ENCODE measurements at regions not wholly inside any gene's neighbourhood (a gene's known extent, or its start where the extent isn't known, plus 50 kb on each side); places are given as distances from the start of the nearest gene placed in this dataset.
A peak's percentile ranks its signal among the peaks of the same experiment; 100 is the strongest.

DNA sequence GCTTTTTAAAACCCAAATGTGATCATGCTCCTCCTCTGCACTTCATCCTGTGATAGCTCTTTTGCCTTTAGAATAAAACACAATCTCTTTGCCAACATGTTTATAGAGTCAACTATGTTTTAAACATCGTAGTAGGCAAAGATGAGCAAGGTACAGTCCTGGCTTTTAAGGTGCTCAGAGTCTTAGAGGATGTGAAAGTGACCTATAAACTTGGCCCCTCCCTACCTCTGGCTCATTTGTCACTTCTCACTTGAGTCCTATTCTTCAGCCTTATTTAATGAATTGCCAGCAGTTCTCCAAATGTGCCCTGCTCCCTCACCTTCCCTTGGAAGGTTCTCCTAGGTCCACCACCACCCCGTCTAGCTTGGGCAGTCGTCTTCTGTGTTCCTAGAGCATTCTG is 617.0 kb upstream of the NR5A2 start:
- ATAC-seq = no peak
- TF ChIP-seq OSR1 (CRISPR knock-in tag; IDR thresholded peaks at IDR 0.05) (no peak), ZNF70 (CRISPR knock-in tag; IDR thresholded peaks at IDR 0.05) (no peak), ISL1 (CRISPR knock-in tag; IDR thresholded peaks at IDR 0.05) (no peak), ESRRG (CRISPR knock-in tag; IDR thresholded peaks at IDR 0.05) (no peak), ZC3H10 (CRISPR knock-in tag; IDR thresholded peaks at IDR 0.05) (no peak), ZNF565 (CRISPR knock-in tag; conservative IDR thresholded peaks at IDR 0.05; ENCODE audit: low read depth) (no peak), ZFP30 (CRISPR knock-in tag; IDR thresholded peaks at IDR 0.05) (no peak), TCF4 (CRISPR knock-in tag; IDR thresholded peaks at IDR 0.05; ENCODE audit: borderline replicate concordance) (no peak), SNAI2 (CRISPR knock-in tag; IDR thresholded peaks at IDR 0.05) (no peak), RARB (CRISPR knock-in tag; IDR thresholded peaks at IDR 0.05) (no peak), BACH2 (CRISPR knock-in tag; IDR thresholded peaks at IDR 0.05; ENCODE audit: borderline replicate concordance) (no peak), ZNF8 (CRISPR knock-in tag; IDR thresholded peaks at IDR 0.05) (no peak), CSDC2 (CRISPR knock-in tag; IDR thresholded peaks at IDR 0.05) (no peak), TOX (CRISPR knock-in tag; IDR thresholded peaks at IDR 0.05; ENCODE audit: borderline replicate concordance) (no peak)
- TF ChIP-seq, protein P1, sequence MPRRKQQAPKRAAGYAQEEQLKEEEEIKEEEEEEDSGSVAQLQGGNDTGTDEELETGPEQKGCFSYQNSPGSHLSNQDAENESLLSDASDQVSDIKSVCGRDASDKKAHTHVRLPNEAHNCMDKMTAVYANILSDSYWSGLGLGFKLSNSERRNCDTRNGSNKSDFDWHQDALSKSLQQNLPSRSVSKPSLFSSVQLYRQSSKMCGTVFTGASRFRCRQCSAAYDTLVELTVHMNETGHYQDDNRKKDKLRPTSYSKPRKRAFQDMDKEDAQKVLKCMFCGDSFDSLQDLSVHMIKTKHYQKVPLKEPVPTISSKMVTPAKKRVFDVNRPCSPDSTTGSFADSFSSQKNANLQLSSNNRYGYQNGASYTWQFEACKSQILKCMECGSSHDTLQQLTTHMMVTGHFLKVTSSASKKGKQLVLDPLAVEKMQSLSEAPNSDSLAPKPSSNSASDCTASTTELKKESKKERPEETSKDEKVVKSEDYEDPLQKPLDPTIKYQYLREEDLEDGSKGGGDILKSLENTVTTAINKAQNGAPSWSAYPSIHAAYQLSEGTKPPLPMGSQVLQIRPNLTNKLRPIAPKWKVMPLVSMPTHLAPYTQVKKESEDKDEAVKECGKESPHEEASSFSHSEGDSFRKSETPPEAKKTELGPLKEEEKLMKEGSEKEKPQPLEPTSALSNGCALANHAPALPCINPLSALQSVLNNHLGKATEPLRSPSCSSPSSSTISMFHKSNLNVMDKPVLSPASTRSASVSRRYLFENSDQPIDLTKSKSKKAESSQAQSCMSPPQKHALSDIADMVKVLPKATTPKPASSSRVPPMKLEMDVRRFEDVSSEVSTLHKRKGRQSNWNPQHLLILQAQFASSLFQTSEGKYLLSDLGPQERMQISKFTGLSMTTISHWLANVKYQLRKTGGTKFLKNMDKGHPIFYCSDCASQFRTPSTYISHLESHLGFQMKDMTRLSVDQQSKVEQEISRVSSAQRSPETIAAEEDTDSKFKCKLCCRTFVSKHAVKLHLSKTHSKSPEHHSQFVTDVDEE (CRISPR knock-in tag; IDR thresholded peaks at IDR 0.05) = no peak
- TF ChIP-seq, protein P2, sequence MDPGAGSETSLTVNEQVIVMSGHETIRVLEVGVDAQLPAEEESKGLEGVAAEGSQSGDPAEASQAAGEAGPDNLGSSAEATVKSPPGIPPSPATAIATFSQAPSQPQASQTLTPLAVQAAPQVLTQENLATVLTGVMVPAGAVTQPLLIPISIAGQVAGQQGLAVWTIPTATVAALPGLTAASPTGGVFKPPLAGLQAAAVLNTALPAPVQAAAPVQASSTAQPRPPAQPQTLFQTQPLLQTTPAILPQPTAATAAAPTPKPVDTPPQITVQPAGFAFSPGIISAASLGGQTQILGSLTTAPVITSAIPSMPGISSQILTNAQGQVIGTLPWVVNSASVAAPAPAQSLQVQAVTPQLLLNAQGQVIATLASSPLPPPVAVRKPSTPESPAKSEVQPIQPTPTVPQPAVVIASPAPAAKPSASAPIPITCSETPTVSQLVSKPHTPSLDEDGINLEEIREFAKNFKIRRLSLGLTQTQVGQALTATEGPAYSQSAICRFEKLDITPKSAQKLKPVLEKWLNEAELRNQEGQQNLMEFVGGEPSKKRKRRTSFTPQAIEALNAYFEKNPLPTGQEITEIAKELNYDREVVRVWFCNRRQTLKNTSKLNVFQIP (CRISPR knock-in tag; IDR thresholded peaks at IDR 0.05; ENCODE audit: borderline replicate concordance, low read depth) = no peak

DNA sequence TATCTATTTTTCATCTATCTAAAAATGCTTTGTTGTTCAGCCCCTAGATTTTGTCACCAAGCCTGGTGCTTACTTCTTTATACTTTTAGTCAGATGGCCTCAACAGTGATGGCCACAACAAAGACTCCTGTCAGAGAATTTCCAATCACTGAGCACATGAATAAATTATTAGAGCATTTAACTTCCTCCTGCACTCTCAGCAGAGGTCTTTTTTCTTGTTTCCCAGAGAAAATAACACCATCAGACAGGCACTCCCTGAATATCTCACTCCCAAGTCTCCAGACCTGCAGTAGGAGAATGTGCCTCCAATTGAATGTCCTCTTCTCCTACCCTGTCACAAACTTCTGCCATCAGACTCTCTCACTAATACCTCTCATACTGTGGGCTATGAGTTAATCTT is 616.0 kb upstream of the NR5A2 start:
- no peak for ATAC-seq
- TF ChIP-seq GLIS3 (CRISPR knock-in tag; IDR thresholded peaks at IDR 0.05) (no peak), BACH2 (CRISPR knock-in tag; IDR thresholded peaks at IDR 0.05; ENCODE audit: borderline replicate concordance) (no peak), ZNF8 (CRISPR knock-in tag; IDR thresholded peaks at IDR 0.05) (no peak), CSDC2 (CRISPR knock-in tag; IDR thresholded peaks at IDR 0.05) (no peak), TCF4 (CRISPR knock-in tag; IDR thresholded peaks at IDR 0.05; ENCODE audit: borderline replicate concordance) (no peak), ESRRG (CRISPR knock-in tag; IDR thresholded peaks at IDR 0.05) (no peak), ZNF565 (CRISPR knock-in tag; conservative IDR thresholded peaks at IDR 0.05; ENCODE audit: low read depth) (no peak), OSR1 (CRISPR knock-in tag; IDR thresholded peaks at IDR 0.05) (no peak)
- TF ChIP-seq, protein P2 (CRISPR knock-in tag; IDR thresholded peaks at IDR 0.05; ENCODE audit: borderline replicate concordance, low read depth) = no peak

DNA sequence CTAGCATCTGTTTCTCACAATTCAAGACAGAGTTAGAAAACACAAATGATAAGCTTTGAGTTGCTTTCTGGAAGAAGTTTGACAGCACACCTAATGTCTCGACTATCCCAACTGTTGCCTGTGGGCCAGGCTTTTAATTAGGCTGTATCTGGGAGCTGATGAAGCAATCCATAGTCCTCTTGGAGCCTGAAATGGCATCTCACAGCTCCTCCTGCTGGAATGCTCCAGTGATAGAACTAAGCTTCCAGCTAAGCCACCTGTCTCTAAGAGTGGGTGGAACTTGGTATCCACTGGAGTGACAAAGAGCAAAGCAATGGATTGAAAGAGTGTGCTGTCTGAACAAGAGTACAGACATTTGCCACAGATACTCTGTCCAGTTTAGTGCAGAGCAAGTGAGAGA is 605.3 kb upstream of the NR5A2 start:
- no peak for TF ChIP-seq ARNTL (CRISPR knock-in tag; IDR thresholded peaks at IDR 0.05; ENCODE audit: borderline replicate concordance, low read depth)
- TF ChIP-seq SNAI2 (CRISPR knock-in tag; IDR thresholded peaks at IDR 0.05) = no peak
- TF ChIP-seq ISL1 (CRISPR knock-in tag; IDR thresholded peaks at IDR 0.05) = no peak
- no peak for TF ChIP-seq ZNF8 (CRISPR knock-in tag; IDR thresholded peaks at IDR 0.05)
- TF ChIP-seq, protein P3, sequence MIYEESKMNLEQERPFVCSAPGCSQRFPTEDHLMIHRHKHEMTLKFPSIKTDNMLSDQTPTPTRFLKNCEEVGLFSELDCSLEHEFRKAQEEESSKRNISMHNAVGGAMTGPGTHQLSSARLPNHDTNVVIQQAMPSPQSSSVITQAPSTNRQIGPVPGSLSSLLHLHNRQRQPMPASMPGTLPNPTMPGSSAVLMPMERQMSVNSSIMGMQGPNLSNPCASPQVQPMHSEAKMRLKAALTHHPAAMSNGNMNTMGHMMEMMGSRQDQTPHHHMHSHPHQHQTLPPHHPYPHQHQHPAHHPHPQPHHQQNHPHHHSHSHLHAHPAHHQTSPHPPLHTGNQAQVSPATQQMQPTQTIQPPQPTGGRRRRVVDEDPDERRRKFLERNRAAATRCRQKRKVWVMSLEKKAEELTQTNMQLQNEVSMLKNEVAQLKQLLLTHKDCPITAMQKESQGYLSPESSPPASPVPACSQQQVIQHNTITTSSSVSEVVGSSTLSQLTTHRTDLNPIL (CRISPR knock-in tag; IDR thresholded peaks at IDR 0.05; ENCODE audit: low read depth) = no peak
- TF ChIP-seq, protein P1 (CRISPR knock-in tag; IDR thresholded peaks at IDR 0.05) = no peak
- no peak for TF ChIP-seq ZFP3 (CRISPR knock-in tag; IDR thresholded peaks at IDR 0.05)
- TF ChIP-seq TCF4 (CRISPR knock-in tag; IDR thresholded peaks at IDR 0.05; ENCODE audit: borderline replicate concordance) = no peak
- no peak for TF ChIP-seq TOX (CRISPR knock-in tag; IDR thresholded peaks at IDR 0.05; ENCODE audit: borderline replicate concordance)
- TF ChIP-seq, protein P4, sequence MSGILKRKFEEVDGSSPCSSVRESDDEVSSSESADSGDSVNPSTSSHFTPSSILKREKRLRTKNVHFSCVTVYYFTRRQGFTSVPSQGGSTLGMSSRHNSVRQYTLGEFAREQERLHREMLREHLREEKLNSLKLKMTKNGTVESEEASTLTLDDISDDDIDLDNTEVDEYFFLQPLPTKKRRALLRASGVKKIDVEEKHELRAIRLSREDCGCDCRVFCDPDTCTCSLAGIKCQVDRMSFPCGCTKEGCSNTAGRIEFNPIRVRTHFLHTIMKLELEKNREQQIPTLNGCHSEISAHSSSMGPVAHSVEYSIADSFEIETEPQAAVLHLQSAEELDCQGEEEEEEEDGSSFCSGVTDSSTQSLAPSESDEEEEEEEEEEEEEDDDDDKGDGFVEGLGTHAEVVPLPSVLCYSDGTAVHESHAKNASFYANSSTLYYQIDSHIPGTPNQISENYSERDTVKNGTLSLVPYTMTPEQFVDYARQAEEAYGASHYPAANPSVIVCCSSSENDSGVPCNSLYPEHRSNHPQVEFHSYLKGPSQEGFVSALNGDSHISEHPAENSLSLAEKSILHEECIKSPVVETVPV (CRISPR knock-in tag; IDR thresholded peaks at IDR 0.05) = no peak
- no peak for TF ChIP-seq ZNF70 (CRISPR knock-in tag; IDR thresholded peaks at IDR 0.05)
- no peak for TF ChIP-seq GLIS3 (CRISPR knock-in tag; IDR thresholded peaks at IDR 0.05)
- TF ChIP-seq ZC3H10 (CRISPR knock-in tag; IDR thresholded peaks at IDR 0.05) = no peak
- TF ChIP-seq OSR1 (CRISPR knock-in tag; IDR thresholded peaks at IDR 0.05) = no peak
- TF ChIP-seq ZFP30 (CRISPR knock-in tag; IDR thresholded peaks at IDR 0.05) = no peak
- TF ChIP-seq BACH2 (CRISPR knock-in tag; IDR thresholded peaks at IDR 0.05; ENCODE audit: borderline replicate concordance) = no peak
- ATAC-seq = peak; percentile 93
